ENCODE measurements at regions not wholly inside any gene's neighbourhood (a gene's known extent, or its start where the extent isn't known, plus 50 kb on each side); places are given as distances from the start of the nearest gene placed in this dataset.

DNA sequence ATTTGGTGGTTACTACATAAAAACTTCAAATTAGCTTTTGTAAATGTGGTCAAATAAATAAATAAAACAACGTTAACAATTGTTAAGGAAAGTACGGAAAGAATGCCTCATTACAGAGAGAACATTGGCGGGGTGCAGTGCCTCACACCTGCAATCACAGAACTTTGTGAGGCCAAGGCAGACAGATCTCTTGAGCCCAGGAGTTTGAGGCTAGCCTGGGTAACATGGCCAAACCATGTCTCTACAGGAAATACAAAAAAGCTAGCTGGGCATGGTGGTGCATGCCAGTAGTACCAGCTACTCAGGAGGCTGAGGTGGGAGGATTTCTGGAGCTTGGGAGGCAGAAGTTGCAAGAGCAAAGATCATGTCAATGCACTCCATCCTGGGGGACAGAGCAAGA lies 59.4 kb upstream of the VPREB1 start:
- Mint-ChIP-seq H3K4me3 (ENCODE audit: unreplicated experiment) (no peak overlapping the region), H3K27me3 (ENCODE audit: unreplicated experiment) (peaks cover 25% of the 10 kb centered on the region), H3K4me1 (ENCODE audit: low read depth, unreplicated experiment) (no peaks in the 10 kb centered on the region), H3K9me3 (ENCODE audit: unreplicated experiment) (no peaks in the 10 kb centered on the region), H3K27ac (ENCODE audit: unreplicated experiment) (no peak overlapping the region), H3K36me3 (ENCODE audit: unreplicated experiment) (no peaks in the 10 kb centered on the region)
- TF ChIP-seq, protein P1, sequence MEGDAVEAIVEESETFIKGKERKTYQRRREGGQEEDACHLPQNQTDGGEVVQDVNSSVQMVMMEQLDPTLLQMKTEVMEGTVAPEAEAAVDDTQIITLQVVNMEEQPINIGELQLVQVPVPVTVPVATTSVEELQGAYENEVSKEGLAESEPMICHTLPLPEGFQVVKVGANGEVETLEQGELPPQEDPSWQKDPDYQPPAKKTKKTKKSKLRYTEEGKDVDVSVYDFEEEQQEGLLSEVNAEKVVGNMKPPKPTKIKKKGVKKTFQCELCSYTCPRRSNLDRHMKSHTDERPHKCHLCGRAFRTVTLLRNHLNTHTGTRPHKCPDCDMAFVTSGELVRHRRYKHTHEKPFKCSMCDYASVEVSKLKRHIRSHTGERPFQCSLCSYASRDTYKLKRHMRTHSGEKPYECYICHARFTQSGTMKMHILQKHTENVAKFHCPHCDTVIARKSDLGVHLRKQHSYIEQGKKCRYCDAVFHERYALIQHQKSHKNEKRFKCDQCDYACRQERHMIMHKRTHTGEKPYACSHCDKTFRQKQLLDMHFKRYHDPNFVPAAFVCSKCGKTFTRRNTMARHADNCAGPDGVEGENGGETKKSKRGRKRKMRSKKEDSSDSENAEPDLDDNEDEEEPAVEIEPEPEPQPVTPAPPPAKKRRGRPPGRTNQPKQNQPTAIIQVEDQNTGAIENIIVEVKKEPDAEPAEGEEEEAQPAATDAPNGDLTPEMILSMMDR (IDR thresholded peaks at IDR 0.05; ENCODE audit: partially characterized antibody, unreplicated experiment), result no peak
- no peak for DNase-seq

GRCh38 chr22:22184277-22184807 lies 60.2 kb upstream of the VPREB1 start:
- H3K4me1 Mint-ChIP-seq (ENCODE audit: low read depth, unreplicated experiment), result no peaks in the 10 kb centered on the region
- H3K4me3 Mint-ChIP-seq (ENCODE audit: unreplicated experiment), result no peak overlapping the region
- TF ChIP-seq, protein P1 (IDR thresholded peaks at IDR 0.05; ENCODE audit: partially characterized antibody, unreplicated experiment), result no peak
- no peak for DNase-seq
- H3K36me3 Mint-ChIP-seq (ENCODE audit: unreplicated experiment), result no peaks in the 10 kb centered on the region
- no peak overlapping the region for H3K27ac Mint-ChIP-seq (ENCODE audit: unreplicated experiment)
- H3K9me3 Mint-ChIP-seq (ENCODE audit: unreplicated experiment), result no peaks in the 10 kb centered on the region
- peaks cover 23% of the 10 kb centered on the region for H3K27me3 Mint-ChIP-seq (ENCODE audit: unreplicated experiment)

GRCh38 chr22:22182990-22183264 lies 61.7 kb upstream of the VPREB1 start:
- no peak overlapping the region for H3K4me3 Mint-ChIP-seq (ENCODE audit: unreplicated experiment)
- H3K27ac Mint-ChIP-seq (ENCODE audit: unreplicated experiment), result no peak overlapping the region
- no peak for DNase-seq
- TF ChIP-seq, protein P1 (IDR thresholded peaks at IDR 0.05; ENCODE audit: partially characterized antibody, unreplicated experiment), result no peak
- peaks cover 23% of the 10 kb centered on the region for H3K27me3 Mint-ChIP-seq (ENCODE audit: unreplicated experiment)
- H3K36me3 Mint-ChIP-seq (ENCODE audit: unreplicated experiment), result no peaks in the 10 kb centered on the region
- no peaks in the 10 kb centered on the region for H3K4me1 Mint-ChIP-seq (ENCODE audit: low read depth, unreplicated experiment)
- H3K9me3 Mint-ChIP-seq (ENCODE audit: unreplicated experiment), result no peaks in the 10 kb centered on the region

DNA sequence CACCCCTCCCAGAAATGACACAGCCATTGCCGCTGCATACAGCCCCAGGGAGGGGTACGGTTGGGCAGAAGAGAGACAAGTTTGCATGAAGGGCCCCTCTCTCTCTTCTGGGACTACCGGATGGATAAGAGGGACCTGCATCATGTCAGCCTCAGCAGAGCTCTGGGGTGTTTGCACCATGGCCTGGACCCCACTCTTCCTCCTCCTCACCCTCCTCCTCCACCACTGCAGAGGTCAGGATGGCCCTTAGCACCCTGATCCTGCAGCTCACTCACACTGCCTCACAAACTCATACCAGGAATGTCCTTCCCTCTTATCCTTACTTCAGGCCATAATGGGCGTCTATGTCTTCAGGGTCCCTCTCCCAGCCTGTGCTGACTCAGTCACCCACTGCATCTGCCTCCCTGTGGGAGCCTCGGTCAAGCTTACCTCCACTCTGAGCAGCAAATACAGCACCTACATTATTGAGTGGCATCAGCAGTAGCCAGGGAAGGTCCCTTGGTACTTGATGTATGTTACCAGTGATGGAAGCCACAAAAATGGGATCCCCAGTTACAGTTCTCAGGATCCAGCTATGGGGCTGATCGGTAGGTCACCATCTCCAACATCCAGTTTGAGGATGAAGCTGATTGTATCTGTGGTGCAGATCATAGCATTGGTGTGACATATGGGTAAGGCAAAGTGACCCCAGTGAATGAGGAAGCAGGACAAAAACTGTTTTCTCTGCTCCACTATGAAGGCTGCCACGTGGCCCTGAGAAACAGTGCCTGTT lies 62.2 kb upstream of the VPREB1 start:
- no peak for DNase-seq
- no peaks in the 10 kb centered on the region for H3K4me1 Mint-ChIP-seq (ENCODE audit: low read depth, unreplicated experiment)
- H3K4me3 Mint-ChIP-seq (ENCODE audit: unreplicated experiment), result no peak overlapping the region
- H3K9me3 Mint-ChIP-seq (ENCODE audit: unreplicated experiment), result no peaks in the 10 kb centered on the region
- TF ChIP-seq, protein P1 (IDR thresholded peaks at IDR 0.05; ENCODE audit: partially characterized antibody, unreplicated experiment), result no peak
- H3K27ac Mint-ChIP-seq (ENCODE audit: unreplicated experiment), result no peak overlapping the region
- H3K27me3 Mint-ChIP-seq (ENCODE audit: unreplicated experiment), result peaks cover 23% of the 10 kb centered on the region
- no peaks in the 10 kb centered on the region for H3K36me3 Mint-ChIP-seq (ENCODE audit: unreplicated experiment)

DNA sequence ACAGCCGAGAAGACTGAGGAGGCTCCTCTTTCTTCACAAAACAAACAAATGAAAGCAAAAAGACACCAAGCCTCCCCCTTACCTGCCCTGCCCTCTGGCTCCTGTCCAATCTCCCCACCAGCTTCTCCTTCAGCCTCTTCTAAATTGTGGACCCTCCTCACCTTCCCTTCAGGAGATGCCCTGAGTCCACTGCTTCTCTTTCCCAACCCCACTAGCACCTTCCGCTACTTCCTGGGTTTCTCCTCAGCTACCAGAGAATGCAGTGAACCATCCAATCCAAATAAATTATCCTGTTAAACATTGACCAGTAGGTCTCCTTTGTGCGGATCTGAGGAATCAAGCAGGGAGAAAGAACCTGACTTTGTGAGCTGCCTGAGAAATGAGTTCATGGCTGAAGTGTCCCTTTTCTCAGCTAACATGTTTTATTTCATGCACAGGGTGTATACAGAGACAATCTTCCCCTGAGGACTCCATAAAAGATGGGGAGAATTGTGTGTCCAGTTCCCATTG lies 63.2 kb upstream of the VPREB1 start:
- peaks cover 23% of the 10 kb centered on the region for H3K27me3 Mint-ChIP-seq (ENCODE audit: unreplicated experiment)
- DNase-seq, result no peak
- TF ChIP-seq, protein P1 (IDR thresholded peaks at IDR 0.05; ENCODE audit: partially characterized antibody, unreplicated experiment), result no peak
- no peaks in the 10 kb centered on the region for H3K4me1 Mint-ChIP-seq (ENCODE audit: low read depth, unreplicated experiment)
- no peak overlapping the region for H3K4me3 Mint-ChIP-seq (ENCODE audit: unreplicated experiment)
- no peaks in the 10 kb centered on the region for H3K36me3 Mint-ChIP-seq (ENCODE audit: unreplicated experiment)
- H3K27ac Mint-ChIP-seq (ENCODE audit: unreplicated experiment), result no peak overlapping the region
- H3K9me3 Mint-ChIP-seq (ENCODE audit: unreplicated experiment), result no peaks in the 10 kb centered on the region

All from glutamatergic neuron (in vitro differentiated cells).